Heart left ventricle (tissue), 16 donors: ENCODE measurements at regions not wholly inside any gene's neighbourhood (a gene's known extent, or its start where the extent isn't known, plus 50 kb on each side); places are given as distances from the start of the nearest gene placed in this dataset.

Source experiments
- ATAC-seq, 4 donors: fragments of 200-7000 bp; cut with Tn5 transposase; one replicate each; pipeline ENCODE4 v1.9.1; 2020 to 2022; ENCODE audit warnings: moderate library complexity in 4 of 4, mild to moderate bottlenecking in 3 of 4, moderate number of reproducible peaks in 1 of 4
- DNase-seq, 5 donors: peaks; one replicate each; pipeline ENCODE4 v3.0.0-alpha.2; 2020
- H3K27ac ChIP-seq, 12 donors: fragments of 200-600 bp; sonication (generic) in 4 of 12; one replicate each; pipeline versions ENCODE4 v1.5.0 to v1.8.0; 2016 to 2022; ENCODE audit warnings: mild to moderate bottlenecking in 2 of 12
- H3K27me3 ChIP-seq, 9 donors: fragments of 200-600 bp; sonication (generic) in 2 of 9; one replicate each; pipeline versions ENCODE4 v1.5.1 to v1.8.0; 2016 to 2022; ENCODE audit warnings: mild to moderate bottlenecking in 3 of 9
- H3K36me3 ChIP-seq, 9 donors: fragments of 200-600 bp; sonication (generic) in 2 of 9; one replicate each; pipeline versions ENCODE4 v1.5.0 to v1.8.0; 2018 to 2022; ENCODE audit warnings: mild to moderate bottlenecking in 2 of 9
- H3K4me1 ChIP-seq, 12 donors: fragments of 200-600 bp; sonication (generic) in 4 of 12; one replicate each; pipeline versions ENCODE4 v1.5.0 to v1.8.0; 2016 to 2022; ENCODE audit warnings: mild to moderate bottlenecking in 3 of 12
- H3K4me3 ChIP-seq, 12 donors: fragments of 200-600 bp; sonication (generic) in 4 of 12; one replicate each; pipeline versions ENCODE4 v1.5.0 to v1.8.0; 2017 to 2022; ENCODE audit warnings: mild to moderate bottlenecking in 9 of 12, moderate library complexity in 4 of 12
- H3K9me3 ChIP-seq, 12 donors: fragments of 200-600 bp; sonication (generic) in 4 of 12; one replicate each; pipeline versions ENCODE4 v1.5.0 to v1.8.0; 2016 to 2022; ENCODE audit warnings: mild to moderate bottlenecking in 1 of 12
- POLR2A ChIP-seq, 2 donors: fragments of 450-650 bp; IDR thresholded peaks; one replicate each; pipeline ENCODE4 v1.6.1; 2017; ENCODE audit warnings: antibody characterized with exemption in 2 of 2, mild to moderate bottlenecking in 2 of 2, moderate library complexity in 2 of 2
- WGBS, 4 donors: extraction: QIAGEN DNeasy Blood & Tissue Kit in 2 of 4; methylation state at CpG; one replicate each; pipeline versions ENCODE4 v1.1.5 to v1.1.7; 2013 to 2018; 5-methylcytosine and 5-hydroxymethylcytosine counted together
- intact Hi-C, 10 donors: fragments of 100-400 bp; cut with DNase I; formaldehyde crosslinking; loops; one replicate each; pipeline versions ENCODE4 v1.11.1 to v1.14.2; 2022
- TF ChIP-seq, protein P1 (sequence below), 12 donors: fragments of 200-600 bp; sonication (generic) in 4 of 12; IDR thresholded peaks; one replicate each; pipeline versions ENCODE4 v1.5.0 to v1.8.0; 2018 to 2022; ENCODE audit warnings: antibody characterized with exemption in 12 of 12, mild to moderate bottlenecking in 5 of 12
- donor health status: ischemic (EF 13 %, LVEDD 7.1; RV severe dilation, severe dysfunction).
- donor health status: healthy with polysubstance abuse.
- donor health status: DM: no; HTN: yes; CAD: no.
- donor health status: DM: no; HTN: no; CAD: no.
- donor health status: ischemic (EF 25% LVEDD 6.9; RV normal size, moderate dysfunction).
- donor health status: ischemic (EF 25% LVEDD 5.7; RV mildly dilated, moderate dysfunction).
- donor health status: healthy.
- donor health status: DM: yes; HTN: yes; CAD: no.
- donor health status: ischemic (EF 35%, LVEDD 5.7; RV mildly dilated, moderate dysfunction).
- donor health status: nonischemic (EF 11% LVEDD 7.7; RV severe dilation, severe dysfunction).
- donor health status: DM: yes; HTN: yes; CAD: no.
- donor health status: PGD.
- donor health status: ischemic (EF 29% LVEDD 5.4; RV normal size, mild dysfunction).
- donor health status: nonischemic (EF 23%, LVEDD 6.1; RV moderate dilation, normal function).

DNA sequence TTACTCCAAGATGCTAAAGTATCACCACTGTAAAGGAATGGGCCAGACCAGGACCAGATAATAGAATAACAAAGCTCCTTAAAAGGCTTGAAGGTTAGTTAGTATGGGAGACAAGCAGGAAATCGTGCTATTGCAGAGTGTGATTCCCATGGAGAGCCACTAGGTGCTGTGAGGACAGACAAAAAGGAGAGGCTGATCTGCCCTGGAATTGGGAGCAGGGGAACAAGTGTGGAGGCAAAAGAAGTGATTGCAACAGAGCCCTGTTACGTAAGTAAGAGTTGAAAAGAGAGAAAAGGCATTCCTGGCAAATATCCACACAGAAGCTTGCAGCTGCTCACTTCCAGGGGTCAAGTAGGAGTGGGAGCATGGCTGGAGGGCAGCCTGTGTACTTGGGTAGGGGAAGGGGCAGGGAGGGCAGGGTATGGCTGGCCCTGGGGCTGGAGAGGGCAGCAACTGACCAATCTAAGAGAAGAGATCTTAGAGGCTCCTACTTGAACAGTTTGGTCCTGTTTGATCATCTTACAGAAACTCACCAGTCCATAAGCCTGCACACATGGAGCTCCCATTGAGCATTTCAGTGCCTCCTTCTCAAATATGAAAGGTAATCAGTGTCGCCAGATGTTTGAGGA is 207.7 kb upstream of the GJB5 start:
- H3K36me3 ChIP-seq, result no peaks in the 10 kb centered on the region
- DNase-seq (no peak), ATAC-seq (no peak)
- no peak overlapping the region for H3K27ac ChIP-seq
- intact Hi-C loops, result no loop called here
- no peaks in the 10 kb centered on the region for H3K4me1 ChIP-seq
- H3K9me3 ChIP-seq, result peaks cover 0 to 7% (median 0%) of the 10 kb centered on the region in 12 donors
- peaks cover 0 to 11% (median 0%) of the 10 kb centered on the region in 9 donors for H3K27me3 ChIP-seq
- no peak overlapping the region for H3K4me3 ChIP-seq
- 38 to 47% (median 40%) methylated on average over 3 of the region's 3 CpGs for WGBS, 4 donors
- TF ChIP-seq POLR2A (IDR thresholded peaks at IDR 0.05), result no peak
- TF ChIP-seq, protein P1, sequence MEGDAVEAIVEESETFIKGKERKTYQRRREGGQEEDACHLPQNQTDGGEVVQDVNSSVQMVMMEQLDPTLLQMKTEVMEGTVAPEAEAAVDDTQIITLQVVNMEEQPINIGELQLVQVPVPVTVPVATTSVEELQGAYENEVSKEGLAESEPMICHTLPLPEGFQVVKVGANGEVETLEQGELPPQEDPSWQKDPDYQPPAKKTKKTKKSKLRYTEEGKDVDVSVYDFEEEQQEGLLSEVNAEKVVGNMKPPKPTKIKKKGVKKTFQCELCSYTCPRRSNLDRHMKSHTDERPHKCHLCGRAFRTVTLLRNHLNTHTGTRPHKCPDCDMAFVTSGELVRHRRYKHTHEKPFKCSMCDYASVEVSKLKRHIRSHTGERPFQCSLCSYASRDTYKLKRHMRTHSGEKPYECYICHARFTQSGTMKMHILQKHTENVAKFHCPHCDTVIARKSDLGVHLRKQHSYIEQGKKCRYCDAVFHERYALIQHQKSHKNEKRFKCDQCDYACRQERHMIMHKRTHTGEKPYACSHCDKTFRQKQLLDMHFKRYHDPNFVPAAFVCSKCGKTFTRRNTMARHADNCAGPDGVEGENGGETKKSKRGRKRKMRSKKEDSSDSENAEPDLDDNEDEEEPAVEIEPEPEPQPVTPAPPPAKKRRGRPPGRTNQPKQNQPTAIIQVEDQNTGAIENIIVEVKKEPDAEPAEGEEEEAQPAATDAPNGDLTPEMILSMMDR (IDR thresholded peaks at IDR 0.05), result no peak

DNA sequence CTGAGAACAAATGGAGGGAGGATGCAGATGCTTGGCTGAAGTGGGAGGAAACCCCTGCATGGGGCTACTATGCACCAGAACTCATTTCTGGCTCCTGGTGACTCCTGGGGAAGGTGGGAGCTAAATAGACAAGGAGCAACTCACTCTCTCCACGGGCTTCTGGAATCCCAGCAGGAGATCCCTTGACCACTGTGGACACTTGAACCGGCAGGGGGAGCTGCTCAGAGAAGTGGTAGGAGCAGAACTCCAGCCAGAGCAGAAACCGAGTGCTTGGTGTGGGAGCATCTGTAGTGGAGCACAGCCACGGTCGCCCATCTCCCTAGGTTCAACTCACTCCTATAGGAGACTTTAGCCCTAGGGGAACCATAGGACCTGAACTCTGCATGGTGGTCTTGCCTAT is 205.6 kb upstream of the GJB5 start:
- Histone ChIP-seq H3K27ac (no peak overlapping the region), H3K4me3 (no peak overlapping the region), H3K36me3 (no peaks in the 10 kb centered on the region), H3K27me3 (peaks cover 0 to 11% (median 0%) of the 10 kb centered on the region in 9 donors), H3K9me3 (peaks cover 0 to 10% (median 0%) of the 10 kb centered on the region in 12 donors), H3K4me1 (no peaks in the 10 kb centered on the region)
- intact Hi-C loops, result no loop called here
- no peak for DNase-seq
- no peak for ATAC-seq
- 23 to 38% (median 27%) methylated on average over 5 of the region's 5 CpGs for WGBS, 4 donors
- TF ChIP-seq POLR2A (IDR thresholded peaks at IDR 0.05), result no peak
- TF ChIP-seq, protein P1 (IDR thresholded peaks at IDR 0.05), result no peak

DNA sequence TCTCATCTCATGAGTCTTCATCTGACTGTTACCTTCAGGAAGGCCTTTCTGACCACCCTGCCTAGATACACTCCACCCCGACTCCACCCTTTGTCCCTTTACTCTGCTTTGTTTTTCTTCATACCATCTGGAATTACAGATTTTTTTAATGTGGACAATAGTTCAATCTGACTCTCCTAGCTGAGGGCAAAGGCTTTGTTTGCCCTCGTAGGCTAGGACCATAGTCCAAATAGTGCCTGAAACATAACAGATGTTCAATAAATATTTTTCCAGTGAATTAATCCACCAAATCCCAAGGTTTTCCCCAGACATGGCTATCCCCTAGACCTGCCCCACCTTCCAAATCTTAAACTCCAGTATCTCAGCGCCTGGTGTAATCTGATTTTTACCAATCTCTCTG is 176.5 kb upstream of the GJB5 start:
- peaks cover 0 to 8% (median 0%) of the 10 kb centered on the region in 12 donors for H3K9me3 ChIP-seq
- no peaks in the 10 kb centered on the region for H3K36me3 ChIP-seq
- DNase-seq (no peak), ATAC-seq (no peak)
- H3K4me1 ChIP-seq, result no peaks in the 10 kb centered on the region
- intact Hi-C loops, result no loop called here
- TF ChIP-seq, protein P1 (IDR thresholded peaks at IDR 0.05), result no peak
- no peak for TF ChIP-seq POLR2A (IDR thresholded peaks at IDR 0.05)
- WGBS, 4 donors, result 49 to 85% (median 77%) methylated on average over 3 of the region's 3 CpGs
- H3K4me3 ChIP-seq, result no peak overlapping the region
- H3K27ac ChIP-seq, result no peak overlapping the region
- H3K27me3 ChIP-seq, result peaks cover 0 to 16% (median 0%) of the 10 kb centered on the region in 9 donors

DNA sequence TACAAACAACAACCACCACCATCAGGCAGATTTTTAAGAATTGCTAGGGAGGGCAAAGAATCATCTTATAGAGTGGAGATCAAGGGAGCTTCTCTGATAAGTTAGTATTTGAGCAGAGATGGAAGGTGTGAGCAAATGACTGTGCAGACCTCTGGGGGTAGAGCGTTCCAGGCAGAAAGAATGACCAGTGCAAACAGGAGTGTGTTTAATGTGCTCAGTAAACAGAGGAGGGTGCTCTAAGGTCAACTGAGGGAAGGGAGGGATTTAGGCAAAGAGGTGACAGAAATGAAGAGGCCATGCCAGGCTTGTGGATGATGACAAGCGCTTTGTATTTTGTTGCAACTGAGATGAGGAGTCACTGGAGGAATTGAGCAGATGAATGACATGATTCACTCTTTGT is 172.5 kb upstream of the GJB5 start:
- Histone ChIP-seq H3K36me3 (no peaks in the 10 kb centered on the region), H3K4me1 (no peaks in the 10 kb centered on the region), H3K9me3 (peaks cover 0 to 8% (median 0%) of the 10 kb centered on the region in 12 donors), H3K4me3 (no peak overlapping the region), H3K27ac (no peak overlapping the region), H3K27me3 (peaks cover 0 to 17% (median 0%) of the 10 kb centered on the region in 9 donors)
- TF ChIP-seq, protein P1 (IDR thresholded peaks at IDR 0.05), result no peak
- no peak for TF ChIP-seq POLR2A (IDR thresholded peaks at IDR 0.05)
- intact Hi-C loops, result no loop called here
- no peak for DNase-seq
- WGBS, 4 donors, result 85 to 93% (median 88%) methylated on average over 2 of the region's 2 CpGs
- no peak for ATAC-seq
